WTC11 (cell line): ENCODE measurements at regions not wholly inside any gene's neighbourhood (a gene's known extent, or its start where the extent isn't known, plus 50 kb on each side); places are given as distances from the start of the nearest gene placed in this dataset.

ENCODE experiments used
- ATAC-seq: fragments of 200-7000 bp; cut with Tn5 transposase; 2 replicates; pipeline ENCODE4 v1.10.0; 2021; ENCODE audit warnings: mild to moderate bottlenecking, moderate library complexity
- CTCF ChIA-PET: fragments of 300-600 bp; sonication (Branson Sonifier 250); formaldehyde crosslinking; loops from one replicate; lab custom pipeline; 2021; ENCODE audit warnings: antibody characterized with exemption; lab: Charles Lee
- POLR2A ChIA-PET: fragments of 350-600 bp; sonication (Branson Sonifier 250); formaldehyde crosslinking; loops from one replicate; lab custom pipeline; 2021; ENCODE audit warnings: antibody characterized with exemption; lab: Charles Lee
- DNase-seq: peaks from one replicate; pipeline ENCODE4 v3.0.0; 2021; ENCODE audit warnings: low spot score
- H3K27ac Mint-ChIP-seq: 2 replicates; pipeline ENCODE4 v1.8.0; 2021; ENCODE audit warnings: mixed read lengths
- H3K27me3 Mint-ChIP-seq: 2 replicates; pipeline ENCODE4 v1.8.0; 2021; ENCODE audit warnings: low read depth, mild to moderate bottlenecking, moderate library complexity, mixed read lengths
- H3K36me3 Mint-ChIP-seq: 2 replicates; pipeline ENCODE4 v1.8.0; 2021; ENCODE audit warnings: mixed read lengths
- H3K4me1 Mint-ChIP-seq: 2 replicates; pipeline ENCODE4 v1.8.0; 2022; ENCODE audit warnings: mixed read lengths
- H3K4me3 Mint-ChIP-seq: 2 replicates; pipeline ENCODE4 v1.8.0; 2021; ENCODE audit warnings: mild to moderate bottlenecking, moderate library complexity, mixed read lengths
- H3K9me3 Mint-ChIP-seq: 2 replicates; pipeline ENCODE4 v1.8.0; 2021; ENCODE audit warnings: mixed read lengths
- AR ChIP-seq: fragments of 250-450 bp; sonication (Bioruptor Pico); IDR thresholded peaks from 2 replicates; pipeline ENCODE4 v1.9.0; 2021; ENCODE audit warnings: mild to moderate bottlenecking
- ARID4B ChIP-seq: sonication (generic); formaldehyde crosslinking; IDR thresholded peaks from 2 replicates; pipeline ENCODE4 v1.8.0; 2023; ENCODE audit warnings: missing genetic modification reagents, mild to moderate bottlenecking, borderline replicate concordance
- ATF3 ChIP-seq: sonication (generic); formaldehyde crosslinking; conservative IDR thresholded peaks from 2 replicates; pipeline ENCODE4 v1.8.1; 2022; ENCODE audit warnings: mild to moderate bottlenecking, missing genetic modification reagents
- FOXP4 ChIP-seq: sonication (generic); formaldehyde crosslinking; IDR thresholded peaks from 2 replicates; pipeline ENCODE4 v1.8.0; 2022; ENCODE audit warnings: mild to moderate bottlenecking, missing genetic modification reagents
- GTF2I ChIP-seq: fragments of 250-450 bp; sonication (Bioruptor Pico); conservative IDR thresholded peaks from 2 replicates; pipeline ENCODE4 v1.4.0; 2021; ENCODE audit warnings: mild to moderate bottlenecking
- IRF2 ChIP-seq: sonication (generic); formaldehyde crosslinking; IDR thresholded peaks from 2 replicates; pipeline ENCODE4 v1.8.0; 2022; ENCODE audit warnings: low read depth, missing genetic modification reagents, borderline replicate concordance
- JAZF1 ChIP-seq: fragments of 250-450 bp; sonication (Bioruptor Pico); IDR thresholded peaks from 2 replicates; pipeline ENCODE4 v1.9.0; 2021; ENCODE audit warnings: moderate library complexity, mild to moderate bottlenecking, inconsistent platforms
- KAT7 ChIP-seq: sonication (generic); formaldehyde crosslinking; IDR thresholded peaks from 2 replicates; pipeline ENCODE4 v1.8.1; 2023; ENCODE audit warnings: missing genetic modification reagents, mild to moderate bottlenecking, borderline replicate concordance
- MLX ChIP-seq: sonication (generic); formaldehyde crosslinking; IDR thresholded peaks from 2 replicates; pipeline ENCODE4 v1.8.1; 2023; ENCODE audit warnings: mild to moderate bottlenecking, missing genetic modification reagents, moderate library complexity
- NR1H2 ChIP-seq: sonication (generic); formaldehyde crosslinking; IDR thresholded peaks from 2 replicates; pipeline ENCODE4 v1.9.0; 2021; ENCODE audit warnings: mild to moderate bottlenecking, moderate library complexity, missing genetic modification reagents
- PRRX2 ChIP-seq: fragments of 250-450 bp; sonication (Bioruptor Pico); IDR thresholded peaks from 2 replicates; pipeline ENCODE4 v1.8.0; 2021; ENCODE audit warnings: mild to moderate bottlenecking
- SOX15 ChIP-seq: fragments of 250-450 bp; sonication (Bioruptor Pico); IDR thresholded peaks from 2 replicates; pipeline ENCODE4 v1.9.0; 2021; ENCODE audit warnings: mild to moderate bottlenecking
- STAT6 ChIP-seq: sonication (generic); formaldehyde crosslinking; conservative IDR thresholded peaks from 2 replicates; pipeline ENCODE4 v1.8.1; 2023; ENCODE audit warnings: mild to moderate bottlenecking, low read depth, missing genetic modification reagents, moderate library complexity
- TP53 ChIP-seq: sonication (generic); formaldehyde crosslinking; IDR thresholded peaks from 2 replicates; pipeline ENCODE4 v1.8.1; 2023; ENCODE audit warnings: mild to moderate bottlenecking, missing genetic modification reagents
- ZNF219 ChIP-seq: sonication (generic); formaldehyde crosslinking; IDR thresholded peaks from 2 replicates; pipeline ENCODE4 v1.8.0; 2023; ENCODE audit warnings: missing genetic modification reagents, mild to moderate bottlenecking, borderline replicate concordance
- TF ChIP-seq, protein P1 (sequence below): sonication (generic); formaldehyde crosslinking; IDR thresholded peaks from 2 replicates; pipeline ENCODE4 v1.8.0; 2022; ENCODE audit warnings: mild to moderate bottlenecking, missing genetic modification reagents
- TF ChIP-seq, protein P2 (sequence below): fragments of 250-450 bp; sonication (Bioruptor Pico); IDR thresholded peaks from 2 replicates; pipeline ENCODE4 v1.8.0; 2021; ENCODE audit warnings: mild to moderate bottlenecking
- TF ChIP-seq, protein P3 (sequence below): fragments of 200-600 bp; IDR thresholded peaks from 2 replicates; pipeline ENCODE4 v1.8.0; 2022; ENCODE audit warnings: antibody characterized with exemption

- TF ChIP-seq FOXP4 (CRISPR knock-in tag), result no peak
- TF ChIP-seq TP53 (CRISPR knock-in tag), result no peak
- no peak for TF ChIP-seq GTF2I
- no peak for TF ChIP-seq JAZF1
- TF ChIP-seq NR1H2 (CRISPR knock-in tag), result no peak
- no peak for TF ChIP-seq KAT7 (CRISPR knock-in tag)
- TF ChIP-seq, protein P1, sequence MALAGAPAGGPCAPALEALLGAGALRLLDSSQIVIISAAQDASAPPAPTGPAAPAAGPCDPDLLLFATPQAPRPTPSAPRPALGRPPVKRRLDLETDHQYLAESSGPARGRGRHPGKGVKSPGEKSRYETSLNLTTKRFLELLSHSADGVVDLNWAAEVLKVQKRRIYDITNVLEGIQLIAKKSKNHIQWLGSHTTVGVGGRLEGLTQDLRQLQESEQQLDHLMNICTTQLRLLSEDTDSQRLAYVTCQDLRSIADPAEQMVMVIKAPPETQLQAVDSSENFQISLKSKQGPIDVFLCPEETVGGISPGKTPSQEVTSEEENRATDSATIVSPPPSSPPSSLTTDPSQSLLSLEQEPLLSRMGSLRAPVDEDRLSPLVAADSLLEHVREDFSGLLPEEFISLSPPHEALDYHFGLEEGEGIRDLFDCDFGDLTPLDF, result no peak
Measured at GRCh38 chr15:35308802-35309201, 223.7 kb upstream of the NANOGP8 start (continued).

- ChIA-PET CTCF (no interaction called here), POLR2A (no interaction called here)
- ATAC-seq, result no peak
- DNase-seq, result no peak
- Mint-ChIP-seq H3K4me3 (no peak overlapping the region), H3K36me3 (no peaks in the 10 kb centered on the region), H3K27ac (no peak overlapping the region), H3K9me3 (no peaks in the 10 kb centered on the region), H3K27me3 (no peaks in the 10 kb centered on the region), H3K4me1 (peaks cover 15% of the 10 kb centered on the region)
- TF ChIP-seq PRRX2 (no peak), ZNF219 (CRISPR knock-in tag) (no peak), MLX (CRISPR knock-in tag) (no peak), ARID4B (CRISPR knock-in tag) (no peak), IRF2 (CRISPR knock-in tag) (no peak), AR (no peak), STAT6 (CRISPR knock-in tag) (no peak), ATF3 (no peak), SOX15 (CRISPR knock-in tag) (no peak)
- TF ChIP-seq, protein P2, sequence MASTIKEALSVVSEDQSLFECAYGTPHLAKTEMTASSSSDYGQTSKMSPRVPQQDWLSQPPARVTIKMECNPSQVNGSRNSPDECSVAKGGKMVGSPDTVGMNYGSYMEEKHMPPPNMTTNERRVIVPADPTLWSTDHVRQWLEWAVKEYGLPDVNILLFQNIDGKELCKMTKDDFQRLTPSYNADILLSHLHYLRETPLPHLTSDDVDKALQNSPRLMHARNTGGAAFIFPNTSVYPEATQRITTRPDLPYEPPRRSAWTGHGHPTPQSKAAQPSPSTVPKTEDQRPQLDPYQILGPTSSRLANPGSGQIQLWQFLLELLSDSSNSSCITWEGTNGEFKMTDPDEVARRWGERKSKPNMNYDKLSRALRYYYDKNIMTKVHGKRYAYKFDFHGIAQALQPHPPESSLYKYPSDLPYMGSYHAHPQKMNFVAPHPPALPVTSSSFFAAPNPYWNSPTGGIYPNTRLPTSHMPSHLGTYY, result no peak
- TF ChIP-seq, protein P3, sequence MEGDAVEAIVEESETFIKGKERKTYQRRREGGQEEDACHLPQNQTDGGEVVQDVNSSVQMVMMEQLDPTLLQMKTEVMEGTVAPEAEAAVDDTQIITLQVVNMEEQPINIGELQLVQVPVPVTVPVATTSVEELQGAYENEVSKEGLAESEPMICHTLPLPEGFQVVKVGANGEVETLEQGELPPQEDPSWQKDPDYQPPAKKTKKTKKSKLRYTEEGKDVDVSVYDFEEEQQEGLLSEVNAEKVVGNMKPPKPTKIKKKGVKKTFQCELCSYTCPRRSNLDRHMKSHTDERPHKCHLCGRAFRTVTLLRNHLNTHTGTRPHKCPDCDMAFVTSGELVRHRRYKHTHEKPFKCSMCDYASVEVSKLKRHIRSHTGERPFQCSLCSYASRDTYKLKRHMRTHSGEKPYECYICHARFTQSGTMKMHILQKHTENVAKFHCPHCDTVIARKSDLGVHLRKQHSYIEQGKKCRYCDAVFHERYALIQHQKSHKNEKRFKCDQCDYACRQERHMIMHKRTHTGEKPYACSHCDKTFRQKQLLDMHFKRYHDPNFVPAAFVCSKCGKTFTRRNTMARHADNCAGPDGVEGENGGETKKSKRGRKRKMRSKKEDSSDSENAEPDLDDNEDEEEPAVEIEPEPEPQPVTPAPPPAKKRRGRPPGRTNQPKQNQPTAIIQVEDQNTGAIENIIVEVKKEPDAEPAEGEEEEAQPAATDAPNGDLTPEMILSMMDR, result no peak
Measured at GRCh38 chr15:35307676-35308075, 222.6 kb upstream of the NANOGP8 start.
